ENCODE measurements at regions not wholly inside any gene's neighbourhood (a gene's known extent, or its start where the extent isn't known, plus 50 kb on each side); places are given as distances from the start of the nearest gene placed in this dataset.

- TF ChIP-seq POLR2A (IDR thresholded peaks at IDR 0.05) (no peak), CTCF (IDR thresholded peaks at IDR 0.05) (no peak)
Observed at GRCh38 chr5:51488803-51489642, 105.8 kb downstream of the ISL1 start.
